ENCODE measurements at regions not wholly inside any gene's neighbourhood (a gene's known extent, or its start where the extent isn't known, plus 50 kb on each side); places are given as distances from the start of the nearest gene placed in this dataset.

GRCh38 chr2:128589681-128590080, 271.0 kb upstream of the HS6ST1 start:
- no peak overlapping the region for H3K27ac ChIP-seq (ENCODE audit: low read depth in 1 of 2, low read length in 2 of 2)
- TF ChIP-seq CTCF (IDR thresholded peaks at IDR 0.05): no peak
- Mint-ChIP-seq H3K4me3 (no peak overlapping the region), H3K4me1 (ENCODE audit: low read depth) (no peaks in the 10 kb centered on the region), H3K27ac (no peak overlapping the region), H3K36me3 (ENCODE audit: low read depth) (no peaks in the 10 kb centered on the region), H3K9me3 (no peaks in the 10 kb centered on the region), H3K27me3 (no peaks in the 10 kb centered on the region)
- ATAC-seq (ENCODE audit: poor library complexity): no peak
- no peak overlapping the region for H3K4me3 ChIP-seq (ENCODE audit: low read length)
- no peaks in the 10 kb centered on the region for H3K36me3 ChIP-seq (ENCODE audit: insufficient read depth, low read length)
- H3K27me3 ChIP-seq (ENCODE audit: control insufficient read depth in 1 of 2, insufficient read depth in 2 of 2, low read length in 2 of 2): peaks cover 0 to 2% of the 10 kb centered on the region in 2 experiments
- H3K4me1 ChIP-seq (ENCODE audit: insufficient read depth, low read length): no peaks in the 10 kb centered on the region
- ChIA-PET POLR2A (no interaction called here), CTCF (no interaction called here)
- H3K9me3 ChIP-seq (ENCODE audit: control insufficient read depth in 1 of 2, insufficient read depth in 1 of 2, low read length in 2 of 2): peaks cover 3 to 4% of the 10 kb centered on the region in 2 experiments
- DNase-seq: no peak
- intact Hi-C loops (cut with DNase I, micrococcal nuclease): no loop called here

- intact Hi-C loops (cut with DNase I, micrococcal nuclease): no loop called here
- H3K27me3 Mint-ChIP-seq: no peaks in the 10 kb centered on the region
- CTCF ChIA-PET: no interaction called here
Observed at GRCh38 chr2:128590309-128591021, 271.8 kb upstream of the HS6ST1 start.

GRCh38 chr2:128591022-128591860, 272.6 kb upstream of the HS6ST1 start:
- POLR2A ChIA-PET: no interaction called here
- ATAC-seq (ENCODE audit: poor library complexity) (no peak), DNase-seq (peak in 1 of 14 experiments; percentile 10)
- Mint-ChIP-seq H3K36me3 (ENCODE audit: low read depth) (no peaks in the 10 kb centered on the region), H3K4me1 (ENCODE audit: low read depth) (no peaks in the 10 kb centered on the region), H3K27ac (no peak overlapping the region), H3K27me3 (no peaks in the 10 kb centered on the region), H3K9me3 (no peaks in the 10 kb centered on the region), H3K4me3 (no peak overlapping the region)
- TF ChIP-seq CTCF (IDR thresholded peaks at IDR 0.05): no peak
- no peak overlapping the region for H3K4me3 ChIP-seq (ENCODE audit: low read length)
- peaks cover 0 to 8% of the 10 kb centered on the region in 2 experiments for H3K9me3 ChIP-seq (ENCODE audit: control insufficient read depth in 1 of 2, insufficient read depth in 1 of 2, low read length in 2 of 2)
- no peaks in the 10 kb centered on the region for H3K4me1 ChIP-seq (ENCODE audit: insufficient read depth, low read length)
- no peak overlapping the region for H3K27ac ChIP-seq (ENCODE audit: low read depth in 1 of 2, low read length in 2 of 2)
- intact Hi-C loops (cut with DNase I, micrococcal nuclease): no loop called here
- H3K27me3 ChIP-seq (ENCODE audit: control insufficient read depth in 1 of 2, insufficient read depth in 2 of 2, low read length in 2 of 2): peaks cover 0 to 2% of the 10 kb centered on the region in 2 experiments
- CTCF ChIA-PET: no interaction called here
- no peaks in the 10 kb centered on the region for H3K36me3 ChIP-seq (ENCODE audit: insufficient read depth, low read length)

More at GRCh38 chr2:128590309-128591021, 271.8 kb upstream of the HS6ST1 start:
- no peak for TF ChIP-seq CTCF (IDR thresholded peaks at IDR 0.05)
- peaks cover 2 to 3% of the 10 kb centered on the region in 2 experiments for H3K9me3 ChIP-seq (ENCODE audit: control insufficient read depth in 1 of 2, insufficient read depth in 1 of 2, low read length in 2 of 2)
- H3K36me3 ChIP-seq (ENCODE audit: insufficient read depth, low read length): no peaks in the 10 kb centered on the region
- H3K4me3 ChIP-seq (ENCODE audit: low read length): no peak overlapping the region
- ATAC-seq (ENCODE audit: poor library complexity) (no peak), DNase-seq (no peak)
- H3K4me1 ChIP-seq (ENCODE audit: insufficient read depth, low read length): no peaks in the 10 kb centered on the region
- H3K4me1 Mint-ChIP-seq (ENCODE audit: low read depth): no peaks in the 10 kb centered on the region
- no peak overlapping the region for H3K27ac Mint-ChIP-seq
- H3K27ac ChIP-seq (ENCODE audit: low read depth in 1 of 2, low read length in 2 of 2): no peak overlapping the region
- no peaks in the 10 kb centered on the region for H3K36me3 Mint-ChIP-seq (ENCODE audit: low read depth)
- H3K27me3 ChIP-seq (ENCODE audit: control insufficient read depth in 1 of 2, insufficient read depth in 2 of 2, low read length in 2 of 2): peaks cover 0 to 2% of the 10 kb centered on the region in 2 experiments
- H3K4me3 Mint-ChIP-seq: no peak overlapping the region
- POLR2A ChIA-PET: no interaction called here
- no peaks in the 10 kb centered on the region for H3K9me3 Mint-ChIP-seq

All from CD4-positive, alpha-beta T cell (primary cell).